NCI-H748 (cell line): ENCODE measurements at regions not wholly inside any gene's neighbourhood (a gene's known extent, or its start where the extent isn't known, plus 50 kb on each side); places are given as distances from the start of the nearest gene placed in this dataset.
"Not testable (repeated sequence)": the region's sequence is repeated elsewhere in the genome, so short reads cannot be mapped to it uniquely, and the experiment has no call there.

ENCODE experiments used
- DNase-seq: peaks from one replicate; lab custom pipeline; 2025; ENCODE audit not compliant: unreplicated experiment; lab: John Stamatoyannopoulos, UW

GRCh38 chr3:106338582-106339214 lies 469.9 kb upstream of the CBLB start:
- DNase-seq, result no peak

GRCh38 chr3:106339551-106339950 lies 470.7 kb upstream of the CBLB start:
- DNase-seq, result no peak

- peak; percentile 14 for DNase-seq
These were observed 472.3 kb upstream of the CBLB start for GRCh38 chr3:106341087-106341486.

GRCh38 chr3:106341586-106342162 lies 472.9 kb upstream of the CBLB start:
- no peak for DNase-seq

GRCh38 chr3:106342386-106342785 lies 473.6 kb upstream of the CBLB start:
- DNase-seq, result no peak

- no peak for DNase-seq
These were observed 475.0 kb upstream of the CBLB start for GRCh38 chr3:106343811-106344210.

GRCh38 chr3:106345353-106346027 lies 476.7 kb upstream of the CBLB start:
- no peak for DNase-seq

GRCh38 chr3:106347350-106347749 lies 478.5 kb upstream of the CBLB start:
- no peak for DNase-seq

- no peak for DNase-seq
These were observed 479.4 kb upstream of the CBLB start for GRCh38 chr3:106348139-106348690.

GRCh38 chr3:106349191-106349881 lies 480.5 kb upstream of the CBLB start:
- no peak for DNase-seq

- no peak for DNase-seq
These were observed 487.1 kb upstream of the CBLB start for GRCh38 chr3:106355873-106356272.

- no peak for DNase-seq
These were observed 490.9 kb upstream of the CBLB start for GRCh38 chr3:106359692-106360091.

- DNase-seq, result not testable (repeated sequence)
These were observed 492.1 kb upstream of the CBLB start for GRCh38 chr3:106360901-106361300.

- no peak for DNase-seq
These were observed 495.7 kb upstream of the CBLB start for GRCh38 chr3:106364477-106364876.

GRCh38 chr3:106365061-106365691 lies 496.4 kb upstream of the CBLB start:
- no peak for DNase-seq

- DNase-seq, result no peak
These were observed 497.5 kb upstream of the CBLB start for GRCh38 chr3:106366352-106366751.

GRCh38 chr3:106367496-106367895 lies 498.7 kb upstream of the CBLB start:
- DNase-seq, result no peak

GRCh38 chr3:106371221-106371970 lies 502.6 kb upstream of the CBLB start:
- no peak for DNase-seq

- no peak for DNase-seq
These were observed 503.4 kb upstream of the CBLB start for GRCh38 chr3:106371971-106372805.

- no peak for DNase-seq
These were observed 504.0 kb upstream of the CBLB start for GRCh38 chr3:106372806-106373190.
